Trophoblast cell (in vitro differentiated cells and primary cell): ENCODE measurements at regions not wholly inside any gene's neighbourhood (a gene's known extent, or its start where the extent isn't known, plus 50 kb on each side); places are given as distances from the start of the nearest gene placed in this dataset.

Experiments used
- DNase-seq, 2 donors: peaks; one replicate each; pipeline ENCODE4 v3.0.0-alpha.2; 2016
- H2AFZ ChIP-seq: 2 replicates; pipeline ENCODE4 v1.6.1; 2013; ENCODE audit warnings: low read length, moderate library complexity, mild to moderate bottlenecking; ENCODE audit not compliant: insufficient read depth, poor library complexity
- H2AK5ac ChIP-seq: 2 replicates; pipeline ENCODE4 v1.6.1; 2013; ENCODE audit warnings: mild to moderate bottlenecking, low read length
- H2BK120ac ChIP-seq: 2 replicates; pipeline ENCODE4 v1.6.1; 2013; ENCODE audit warnings: low read length, mild to moderate bottlenecking, moderate library complexity; ENCODE audit not compliant: insufficient read depth, poor library complexity
- H2BK12ac ChIP-seq: 2 replicates; pipeline ENCODE4 v1.6.1; 2013; ENCODE audit warnings: mild to moderate bottlenecking, low read length, moderate library complexity
- H2BK5ac ChIP-seq: 2 replicates; pipeline ENCODE4 v1.6.1; 2013; ENCODE audit warnings: low read length, low read depth, moderate library complexity, mild to moderate bottlenecking; ENCODE audit not compliant: poor library complexity
- H3K14ac ChIP-seq: 2 replicates; pipeline ENCODE4 v1.6.1; 2013; ENCODE audit warnings: mild to moderate bottlenecking, low read length
- H3K18ac ChIP-seq: 2 replicates; pipeline ENCODE4 v1.6.1; 2013; ENCODE audit warnings: mild to moderate bottlenecking, low read length
- H3K23ac ChIP-seq: 2 replicates; pipeline ENCODE4 v1.6.1; 2013; ENCODE audit warnings: low read length
- H3K27ac ChIP-seq: 2 replicates; pipeline ENCODE4 v1.5.1; 2013; ENCODE audit warnings: low read depth, mild to moderate bottlenecking, inconsistent platforms, low read length, moderate library complexity
- H3K27me3 ChIP-seq: 2 replicates; pipeline ENCODE4 v1.6.1; 2013; ENCODE audit warnings: inconsistent platforms, mild to moderate bottlenecking, low read length, moderate library complexity; ENCODE audit not compliant: insufficient read depth
- H3K36me3 ChIP-seq, 2 experiments: 1 replicate in 1 of 2; 2 replicates in 1 of 2; pipeline ENCODE4 v1.6.1; 2013; ENCODE audit warnings: low read length in 2 of 2, mild to moderate bottlenecking in 2 of 2, moderate library complexity in 1 of 2; ENCODE audit not compliant: insufficient read depth in 2 of 2, control insufficient read depth in 1 of 2
- H3K4ac ChIP-seq: 2 replicates; pipeline ENCODE4 v1.6.1; 2013; ENCODE audit warnings: low read depth, mild to moderate bottlenecking, low read length, moderate library complexity
- H3K4me1 ChIP-seq, 2 experiments: 1 replicate in 1 of 2; 2 replicates in 1 of 2; pipeline ENCODE4 v1.6.1; 2013; ENCODE audit warnings: low read length in 2 of 2, mild to moderate bottlenecking in 2 of 2, moderate library complexity in 1 of 2; ENCODE audit not compliant: insufficient read depth in 2 of 2, control insufficient read depth in 1 of 2
- H3K4me2 ChIP-seq: 2 replicates; pipeline ENCODE4 v1.6.1; 2013; ENCODE audit warnings: inconsistent platforms, mild to moderate bottlenecking, low read length, moderate library complexity
- H3K4me3 ChIP-seq: 2 replicates; pipeline ENCODE4 v1.5.1; 2013; ENCODE audit warnings: mild to moderate bottlenecking, low read depth, low read length, inconsistent platforms
- H3K79me1 ChIP-seq: one replicate; pipeline ENCODE4 v1.6.1; 2013; ENCODE audit warnings: low read length
- H3K79me2 ChIP-seq: 2 replicates; pipeline ENCODE4 v1.6.1; 2013; ENCODE audit warnings: low read length, mild to moderate bottlenecking; ENCODE audit not compliant: control insufficient read depth, insufficient read depth, poor library complexity
- H3K9ac ChIP-seq: 2 replicates; pipeline ENCODE4 v1.6.1; 2013; ENCODE audit warnings: mild to moderate bottlenecking, low read length
- H3K9me3 ChIP-seq: 2 replicates; pipeline ENCODE4 v1.6.1; 2013; ENCODE audit warnings: low read depth, mild to moderate bottlenecking, control low read depth, inconsistent platforms, low read length; ENCODE audit not compliant: insufficient read depth
- H4K12ac ChIP-seq: 2 replicates; pipeline ENCODE4 v1.6.1; 2013; ENCODE audit warnings: low read depth, mild to moderate bottlenecking, low read length, moderate library complexity
- H4K8ac ChIP-seq: 2 replicates; pipeline ENCODE4 v1.6.1; 2013; ENCODE audit warnings: low read depth, mild to moderate bottlenecking, low read length, moderate library complexity
- H4K91ac ChIP-seq: one replicate; pipeline ENCODE4 v1.6.1; 2013; ENCODE audit warnings: low read depth, mild to moderate bottlenecking, low read length, moderate library complexity
- WGBS: extraction: QIAGEN DNeasy Blood & Tissue Kit; methylation state at CpG from one replicate; pipeline ENCODE4 v1.1.7; 2013; ENCODE audit warnings: missing lambda C conversion rate; ENCODE audit not compliant: insufficient read length, insufficient coverage; ENCODE audit errors: extremely low coverage; 5-methylcytosine and 5-hydroxymethylcytosine counted together

DNA sequence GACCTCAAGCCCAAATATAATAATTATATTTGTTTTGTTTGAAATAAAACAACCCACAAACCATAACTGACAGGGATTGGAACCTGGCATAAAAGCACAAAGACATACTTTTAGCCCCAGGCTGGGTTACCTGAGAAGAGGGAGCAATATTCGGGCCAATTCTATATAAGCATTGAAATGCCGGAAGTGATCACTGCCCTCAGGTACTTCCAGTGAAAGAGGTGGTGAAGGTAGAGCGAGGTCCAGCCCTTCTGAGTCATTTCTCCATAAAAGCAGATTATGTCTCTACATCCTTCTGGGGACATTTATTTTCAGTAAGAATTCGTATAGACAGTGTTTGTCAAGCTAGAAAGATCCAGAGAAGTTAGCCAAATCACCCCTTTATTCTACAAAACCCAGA lies 59.6 kb downstream of the GCNT4 start:
- H2BK12ac ChIP-seq: no peak overlapping the region
- no peak overlapping the region for H4K8ac ChIP-seq
- no peak overlapping the region for H2BK120ac ChIP-seq
- no peaks in the 10 kb centered on the region for H3K4me1 ChIP-seq
- no peak overlapping the region for H4K12ac ChIP-seq
- H3K27ac ChIP-seq: no peak overlapping the region
- peaks cover 2% of the 10 kb centered on the region for H3K9me3 ChIP-seq
- H3K23ac ChIP-seq: no peak overlapping the region
- H3K36me3 ChIP-seq: no peaks in the 10 kb centered on the region
- no peaks in the 10 kb centered on the region for H3K79me1 ChIP-seq
- H2BK5ac ChIP-seq: no peak overlapping the region
- H3K9ac ChIP-seq: no peak overlapping the region
- DNase-seq: no peak
- no peaks in the 10 kb centered on the region for H3K79me2 ChIP-seq
- no peak overlapping the region for H2AFZ ChIP-seq
- no peak overlapping the region for H3K4me3 ChIP-seq
- no peak overlapping the region for H4K91ac ChIP-seq
- no peak overlapping the region for H3K18ac ChIP-seq
- no peak overlapping the region for H3K4me2 ChIP-seq
- no CpG with 5 or more reads among the region's 4 CpGs for WGBS
- no peak overlapping the region for H3K14ac ChIP-seq
- H2AK5ac ChIP-seq: no peak overlapping the region
- H3K4ac ChIP-seq: no peak overlapping the region
- no peaks in the 10 kb centered on the region for H3K27me3 ChIP-seq

DNA sequence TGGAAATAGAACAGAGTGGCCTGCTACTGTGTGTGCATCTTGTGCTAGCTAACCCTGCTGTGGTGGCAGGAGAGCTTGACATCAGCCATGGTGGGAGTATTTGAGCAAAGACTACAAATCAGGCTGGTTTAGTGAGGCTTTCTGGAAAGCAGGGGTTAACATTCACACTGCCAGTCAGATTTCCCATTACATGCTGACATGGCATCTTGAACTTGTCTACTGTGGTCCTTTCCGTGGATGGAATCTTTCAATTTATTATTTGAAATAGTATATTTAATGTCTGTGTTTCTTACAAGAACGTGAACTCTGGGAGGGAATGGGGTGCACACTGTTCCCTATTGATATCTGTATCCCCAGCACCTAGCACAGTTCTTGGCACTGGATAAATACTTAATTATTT lies 60.8 kb downstream of the GCNT4 start:
- Histone ChIP-seq H3K4me2 (no peak overlapping the region), H3K79me2 (no peaks in the 10 kb centered on the region), H4K8ac (no peak overlapping the region), H2BK12ac (no peak overlapping the region), H3K4ac (no peak overlapping the region), H3K36me3 (no peaks in the 10 kb centered on the region), H4K91ac (no peak overlapping the region), H3K27ac (no peak overlapping the region), H4K12ac (no peak overlapping the region), H3K4me1 (no peaks in the 10 kb centered on the region), H3K4me3 (no peak overlapping the region), H3K9me3 (peaks cover 2% of the 10 kb centered on the region), H3K14ac (no peak overlapping the region), H2BK5ac (no peak overlapping the region), H2AK5ac (no peak overlapping the region), H2AFZ (no peak overlapping the region), H3K18ac (no peak overlapping the region), H3K23ac (no peak overlapping the region), H3K79me1 (no peaks in the 10 kb centered on the region), H3K27me3 (no peaks in the 10 kb centered on the region), H3K9ac (no peak overlapping the region), H2BK120ac (no peak overlapping the region)
- WGBS: no CpG with 5 or more reads among the region's 2 CpGs
- no peak for DNase-seq

DNA sequence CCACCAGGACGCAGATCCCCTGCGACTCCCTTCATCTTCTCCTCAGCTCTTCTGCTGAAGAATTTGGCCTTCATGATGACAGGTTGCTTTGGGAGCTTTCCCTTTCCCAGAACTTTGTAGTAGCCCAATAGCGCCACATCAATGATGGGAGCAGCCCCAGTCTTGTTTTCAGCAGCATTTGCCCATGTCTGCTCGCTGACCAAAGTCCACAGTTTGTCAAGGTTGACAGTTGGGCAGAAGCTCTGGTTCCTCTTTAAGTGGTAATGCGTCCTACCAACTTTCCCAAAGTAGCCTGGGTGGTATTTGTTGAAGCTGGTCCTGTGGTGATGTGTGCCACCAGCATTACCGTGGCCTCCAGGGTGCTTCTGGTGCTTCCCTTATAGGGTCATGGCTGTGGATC lies 62.2 kb downstream of the GCNT4 start:
- Histone ChIP-seq H3K18ac (no peak overlapping the region), H2AFZ (no peak overlapping the region), H3K4me2 (no peak overlapping the region), H2BK5ac (no peak overlapping the region), H2BK12ac (no peak overlapping the region), H4K8ac (no peak overlapping the region), H2AK5ac (no peak overlapping the region), H3K27ac (no peak overlapping the region), H3K4me1 (no peaks in the 10 kb centered on the region), H3K79me2 (no peaks in the 10 kb centered on the region), H4K91ac (no peak overlapping the region), H3K14ac (no peak overlapping the region), H3K23ac (no peak overlapping the region), H3K9ac (peak overlapping the region; percentile 44), H2BK120ac (no peak overlapping the region), H3K79me1 (no peaks in the 10 kb centered on the region), H4K12ac (no peak overlapping the region), H3K27me3 (no peaks in the 10 kb centered on the region), H3K4me3 (no peak overlapping the region), H3K36me3 (no peaks in the 10 kb centered on the region), H3K4ac (no peak overlapping the region), H3K9me3 (peaks cover 2% of the 10 kb centered on the region)
- no CpG with 5 or more reads among the region's 6 CpGs for WGBS
- DNase-seq: no peak

DNA sequence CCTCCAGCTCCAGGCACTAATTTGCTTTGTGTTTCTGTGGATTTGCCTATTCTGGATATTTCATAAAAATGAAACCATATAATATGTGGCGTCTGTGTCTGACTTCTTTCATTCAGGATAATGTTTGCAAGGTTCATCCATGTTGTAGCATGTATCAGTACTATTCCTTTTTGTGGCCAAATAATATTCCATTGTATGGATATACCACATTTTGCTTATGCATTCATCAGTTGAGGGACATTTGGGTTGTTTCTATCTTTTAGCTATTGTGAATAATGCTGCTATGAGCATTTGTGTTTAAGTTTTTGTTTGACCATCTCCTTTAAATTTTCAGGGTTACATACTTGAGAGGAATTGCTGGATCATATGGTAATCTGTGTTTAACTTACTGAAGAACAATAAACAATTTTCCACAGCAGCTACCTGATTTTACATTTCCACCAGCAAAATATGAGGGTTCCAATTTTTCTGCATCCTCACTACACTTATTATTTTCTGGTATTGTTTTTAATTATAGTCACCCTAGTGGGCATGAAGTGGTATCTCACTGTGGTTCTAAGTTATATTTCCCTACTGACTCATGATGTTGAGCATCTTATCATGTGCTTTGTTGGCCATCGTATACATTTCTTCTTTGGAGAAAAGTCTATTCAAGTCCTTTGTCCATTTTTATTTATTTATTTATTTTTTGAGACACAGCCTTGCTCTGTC lies 63.9 kb downstream of the GCNT4 start:
- Histone ChIP-seq H4K91ac (no peak overlapping the region), H3K27ac (no peak overlapping the region), H3K23ac (no peak overlapping the region), H2AFZ (no peak overlapping the region), H3K79me2 (no peaks in the 10 kb centered on the region), H2BK5ac (no peak overlapping the region), H4K12ac (no peak overlapping the region), H3K4me1 (no peaks in the 10 kb centered on the region), H2BK12ac (no peak overlapping the region), H4K8ac (no peak overlapping the region), H3K9ac (no peak overlapping the region), H2BK120ac (no peak overlapping the region), H3K4ac (no peak overlapping the region), H3K4me3 (no peak overlapping the region), H3K79me1 (no peaks in the 10 kb centered on the region), H3K27me3 (no peaks in the 10 kb centered on the region), H3K18ac (no peak overlapping the region), H3K9me3 (peaks cover 2% of the 10 kb centered on the region), H3K14ac (no peak overlapping the region), H2AK5ac (no peak overlapping the region), H3K36me3 (no peaks in the 10 kb centered on the region), H3K4me2 (no peak overlapping the region)
- DNase-seq: no peak
- no CpG with 5 or more reads among the region's 2 CpGs for WGBS
